ENCODE measurements at regions not wholly inside any gene's neighbourhood (a gene's known extent, or its start where the extent isn't known, plus 50 kb on each side); places are given as distances from the start of the nearest gene placed in this dataset.

- no peak for FAIRE-seq
- H3K9ac ChIP-seq (replicated peaks in 1 of 4; ENCODE audit: extremely low read depth in 1 of 4, low read depth in 3 of 4, low read length in 3 of 4), result no peak overlapping the region
- H2BK20ac ChIP-seq (ENCODE audit: low read length), result no peak overlapping the region
- no peak overlapping the region for H3K56ac ChIP-seq (replicated peaks; ENCODE audit: insufficient read length, low read depth, low read length)
- no peak overlapping the region for H3K14ac ChIP-seq (ENCODE audit: insufficient read length)
- H3K79me1 ChIP-seq (ENCODE audit: low read depth, low read length), result no peaks in the 10 kb centered on the region
- ChIA-PET CTCF (ENCODE audit: partially characterized antibody) (no interaction called here), POLR2A (ENCODE audit: partially characterized antibody) (interaction anchor here (0.6 kb wide), 1 partner anchor 98 kb away, joined by 4 read pairs; no protein-coding TSS in a partner anchor)
- 73% methylated on average over 1 of the region's 1 CpG; no CpG with 5 or more reads in 1 of the 2 experiments for WGBS, 2 experiments (ENCODE audit: extremely low coverage in 1 of 2, insufficient coverage in 1 of 2, insufficient read length in 1 of 2, insufficient replicate concordance in 2 of 2, low coverage in 1 of 2, low lambda C conversion rate in 2 of 2, missing lambda C conversion rate in 1 of 2)
- no peak for DNase-seq (ENCODE audit: low read depth in 1 of 2, low spot score in 2 of 2)
- no peaks in the 10 kb centered on the region for H3K79me2 ChIP-seq (ENCODE audit: control insufficient read depth in 1 of 2, insufficient read depth in 2 of 2, low read length in 2 of 2)
- H4K8ac ChIP-seq (ENCODE audit: extremely low read depth, insufficient read depth, low read length), result no peak overlapping the region
- H3K23me2 ChIP-seq (ENCODE audit: low read depth, low read length), result no peaks in the 10 kb centered on the region
- no peaks in the 10 kb centered on the region for H3K9me3 ChIP-seq (ENCODE audit: insufficient read depth in 2 of 2, low read depth in 1 of 2, low read length in 1 of 2)
- TF ChIP-seq RNF2 (IDR thresholded peaks at IDR 0.05; ENCODE audit: borderline replicate concordance, low read depth, low read length, missing control alignments, poor library complexity, severe bottlenecking) (no peak), BRCA1 (IDR thresholded peaks at IDR 0.05; ENCODE audit: low read depth, low read length) (no peak), SIN3A (conservative IDR thresholded peaks at IDR 0.05 in 1 of 2, IDR thresholded peaks at IDR 0.05 in 1 of 2; ENCODE audit: low read depth in 1 of 2, low read length in 2 of 2) (no peak), EGR1 (IDR thresholded peaks at IDR 0.05; ENCODE audit: borderline replicate concordance, low read depth, low read length) (no peak), KDM4A (IDR thresholded peaks at IDR 0.05; ENCODE audit: low read depth, low read length, severe bottlenecking) (no peak), CTBP2 (IDR thresholded peaks at IDR 0.05; ENCODE audit: borderline replicate concordance, insufficient read depth, insufficient read length, low read length) (no peak), ASH2L (IDR thresholded peaks at IDR 0.05; ENCODE audit: low read length) (no peak), CBX5 (IDR thresholded peaks at IDR 0.05; ENCODE audit: low read depth, low read length) (no peak), FOSL1 (IDR thresholded peaks at IDR 0.05; ENCODE audit: insufficient read depth, low read depth, low read length) (no peak)
- H4K91ac ChIP-seq (replicated peaks; ENCODE audit: insufficient read length, low read length), result no peak overlapping the region
- H4K20me1 ChIP-seq (replicated peaks in 1 of 2; ENCODE audit: control insufficient read depth in 1 of 2, insufficient read depth in 2 of 2, low read length in 2 of 2), result no peaks in the 10 kb centered on the region
- no peak overlapping the region for H2AK5ac ChIP-seq (ENCODE audit: low read depth, low read length)
- no peak overlapping the region for H2BK120ac ChIP-seq (replicated peaks; ENCODE audit: low read depth, low read length)
- no peak overlapping the region for H2BK5ac ChIP-seq (ENCODE audit: low read depth, low read length)
- H3K27me3 ChIP-seq (replicated peaks in 1 of 4; ENCODE audit: control insufficient read depth in 3 of 4, extremely low read depth in 1 of 4, insufficient read depth in 3 of 4, low read length in 3 of 4), result no peaks in the 10 kb centered on the region
- no peak overlapping the region for H3K4me3 ChIP-seq (ENCODE audit: extremely low read depth in 1 of 4, insufficient read depth in 2 of 4, low read depth in 3 of 4, low read length in 4 of 4)
- no peak overlapping the region for H3K23ac ChIP-seq (ENCODE audit: insufficient read length)
- peaks cover 0 to 1% (median under 1%) of the 10 kb centered on the region in 4 experiments; a peak in 3 of 7 replicates for H3K4me1 ChIP-seq (replicated peaks in 1 of 4; ENCODE audit: control insufficient read depth in 3 of 4, insufficient read depth in 4 of 4, low read length in 3 of 4)
- H3K36me3 ChIP-seq (ENCODE audit: control insufficient read depth in 2 of 4, insufficient read depth in 4 of 4, low read length in 3 of 4), result no peaks in the 10 kb centered on the region
- no peak overlapping the region for H3K4me2 ChIP-seq (ENCODE audit: insufficient read depth in 1 of 2, low read depth in 2 of 2, low read length in 2 of 2)
- no peak overlapping the region for H2BK12ac ChIP-seq (ENCODE audit: low read depth, low read length)
- no peak overlapping the region for H3K27ac ChIP-seq (ENCODE audit: low read depth, low read length)
- H2AFZ ChIP-seq (ENCODE audit: low read length), result no peak overlapping the region
- H2BK15ac ChIP-seq (ENCODE audit: low read length), result no peak overlapping the region
- H3K18ac ChIP-seq (ENCODE audit: extremely low read depth, low read length), result no peak overlapping the region
- H4K5ac ChIP-seq (ENCODE audit: insufficient read length, low read depth, low read length), result no peak overlapping the region
- H3K4ac ChIP-seq (replicated peaks; ENCODE audit: insufficient read length, low read depth, low read length), result no peak overlapping the region
Observed at GRCh38 chr10:118950190-118950680, 79.3 kb upstream of the NANOS1 start.

Data from H1 (cell line).